SK-N-SH (cell line): ENCODE measurements at regions not wholly inside any gene's neighbourhood (a gene's known extent, or its start where the extent isn't known, plus 50 kb on each side); places are given as distances from the start of the nearest gene placed in this dataset.

Experiments used
- CTCF ChIA-PET: fragments of 300-600, 350-600 bp; formaldehyde crosslinking; extraction: SDS; loops from one replicate; lab custom pipeline; 2021; lab: Yijun Ruan, JAX
- POLR2A ChIA-PET: fragments of 350-600 bp; sonication (Branson Sonifier 250); formaldehyde crosslinking; extraction: SDS; loops from one replicate; lab custom pipeline; 2020; ENCODE audit warnings: antibody characterized with exemption, inconsistent platforms; lab: Yijun Ruan, JAX
- DNase-seq: peaks from one replicate; pipeline ENCODE4 v3.0.0; 2012
- H2AFZ ChIP-seq: fragments of 200-600 bp; sonication (generic); 2 replicates; pipeline ENCODE4 v1.8.1; 2016; ENCODE audit warnings: antibody characterized with exemption, mild to moderate bottlenecking, low read depth
- H3F3A ChIP-seq: fragments of 200-600 bp; sonication (generic); replicated peaks from 2 replicates; pipeline ENCODE3; 2016; ENCODE audit warnings: antibody characterized with exemption, mild to moderate bottlenecking; ENCODE audit not compliant: insufficient read depth
- H3K27ac ChIP-seq, 2 experiments: fragments of 200-500 bp in 1 of 2; fragments of 200-600 bp in 1 of 2; sonication (Bioruptor generic) in 1 of 2; sonication (generic), shearing (Covaris generic) in 1 of 2; 2 replicates each; pipeline versions ENCODE4 v1.5.1 to v1.6.1; 2014 to 2016; ENCODE audit warnings: low read depth in 2 of 2, inconsistent platforms in 1 of 2, low read length in 1 of 2, mild to moderate bottlenecking in 1 of 2, mixed read lengths in 1 of 2
- H3K27me3 ChIP-seq: fragments of 200-600 bp; sonication (generic), shearing (Covaris generic); 2 replicates; pipeline ENCODE4 v1.6.1; 2016; ENCODE audit warnings: mixed run types; ENCODE audit not compliant: insufficient read depth
- H3K36me3 ChIP-seq, 2 experiments: fragments of 200-500 bp in 1 of 2; fragments of 200-600 bp in 1 of 2; sonication (Bioruptor generic) in 1 of 2; sonication (generic) in 1 of 2; replicated peaks in 1 of 2; 2 replicates each; pipeline versions ENCODE3 to v1.5.1; 2014 to 2016; ENCODE audit warnings: low read length in 1 of 2, mild to moderate bottlenecking in 1 of 2; ENCODE audit not compliant: insufficient read depth in 2 of 2, control insufficient read depth in 1 of 2
- H3K4me1 ChIP-seq, 2 experiments: fragments of 200-500 bp in 1 of 2; fragments of 200-600 bp in 1 of 2; sonication (Bioruptor generic) in 1 of 2; sonication (generic), shearing (Covaris generic) in 1 of 2; 2 replicates each; pipeline versions ENCODE4 v1.5.1 to v1.6.1; 2014 to 2016; ENCODE audit warnings: low read depth in 1 of 2, low read length in 1 of 2, mixed run types in 1 of 2; ENCODE audit not compliant: insufficient read depth in 2 of 2, control insufficient read depth in 1 of 2
- H3K4me2 ChIP-seq: fragments of 200-600 bp; sonication (generic), shearing (Covaris generic); 2 replicates; pipeline ENCODE4 v1.6.1; 2017; ENCODE audit warnings: mixed run types
- H3K4me3 ChIP-seq, 2 experiments: fragments of 200-500 bp in 1 of 2; fragments of 200-600 bp in 1 of 2; sonication (Bioruptor generic) in 1 of 2; sonication (generic), shearing (Covaris generic) in 1 of 2; 2 replicates each; pipeline versions ENCODE4 v1.5.1 to v1.8.1; 2014 to 2016; ENCODE audit warnings: low read depth in 2 of 2, inconsistent platforms in 1 of 2, low read length in 1 of 2, mild to moderate bottlenecking in 1 of 2, mixed read lengths in 1 of 2, moderate library complexity in 1 of 2
- H3K79me2 ChIP-seq: fragments of 200-600 bp; sonication (generic); 2 replicates; pipeline ENCODE4 v1.8.1; 2017; ENCODE audit warnings: mild to moderate bottlenecking; ENCODE audit not compliant: insufficient read depth
- H3K9ac ChIP-seq: fragments of 200-600 bp; sonication (generic); 2 replicates; pipeline ENCODE4 v1.6.1; 2017; ENCODE audit warnings: mixed run types
- H3K9me2 ChIP-seq: fragments of 200-600 bp; sonication (generic); 2 replicates; pipeline ENCODE4 v1.6.1; 2017; ENCODE audit warnings: mixed run types
- H3K9me3 ChIP-seq: fragments of 200-600 bp; sonication (generic); 2 replicates; pipeline ENCODE4 v1.6.1; 2017; ENCODE audit warnings: mixed run types, mild to moderate bottlenecking, moderate library complexity
- H4K20me1 ChIP-seq: fragments of 200-600 bp; sonication (generic); 2 replicates; pipeline ENCODE4 v1.6.1; 2017; ENCODE audit warnings: mild to moderate bottlenecking, mixed run types; ENCODE audit not compliant: insufficient read depth
- EZH2phosphoT487 ChIP-seq: fragments of 200-600 bp; sonication (generic); IDR thresholded peaks from 2 replicates; pipeline ENCODE4 v1.6.1; 2017; ENCODE audit warnings: low read depth, mixed run types, mild to moderate bottlenecking, antibody characterized with exemption, moderate library complexity, borderline replicate concordance
- FOSL2 ChIP-seq: IDR thresholded peaks from 2 replicates; pipeline ENCODE4 v1.4.0; 2012; ENCODE audit warnings: low read depth, mild to moderate bottlenecking, moderate library complexity, borderline replicate concordance
- FOXM1 ChIP-seq: IDR thresholded peaks from 2 replicates; pipeline ENCODE4 v1.4.0; 2012; ENCODE audit warnings: low read depth, mild to moderate bottlenecking
- GABPA ChIP-seq: IDR thresholded peaks from 2 replicates; pipeline ENCODE4 v1.4.0; 2012; ENCODE audit warnings: low read depth, mild to moderate bottlenecking
- MAX ChIP-seq: IDR thresholded peaks from 2 replicates; pipeline ENCODE4 v1.4.0; 2012; ENCODE audit warnings: low read depth
- MEF2A ChIP-seq: IDR thresholded peaks from 2 replicates; pipeline ENCODE4 v1.4.0; 2012; ENCODE audit warnings: low read depth, borderline replicate concordance
- NRF1 ChIP-seq: IDR thresholded peaks from 2 replicates; pipeline ENCODE4 v1.6.1; 2012; ENCODE audit warnings: low read depth, mild to moderate bottlenecking, low read length
- PBX3 ChIP-seq: IDR thresholded peaks from 2 replicates; pipeline ENCODE4; 2012
- POLR2AphosphoS5 ChIP-seq: IDR thresholded peaks from 2 replicates; pipeline ENCODE4 v1.6.1; 2012; ENCODE audit warnings: low read depth, low read length
- RAD21 ChIP-seq: IDR thresholded peaks from 2 replicates; pipeline ENCODE4 v1.6.1; 2012; ENCODE audit warnings: mild to moderate bottlenecking, low read length
- RCOR1 ChIP-seq: fragments of 150-350 bp; IDR thresholded peaks from 2 replicates; pipeline ENCODE4 v1.6.1; 2017; ENCODE audit warnings: antibody characterized with exemption, low read length
- REST ChIP-seq: IDR thresholded peaks from 2 replicates; pipeline ENCODE4 v1.6.1; 2012; ENCODE audit warnings: mild to moderate bottlenecking, low read depth, low read length, moderate library complexity
- RFX5 ChIP-seq: IDR thresholded peaks from 2 replicates; pipeline ENCODE4 v1.6.1; 2012; ENCODE audit warnings: mild to moderate bottlenecking, improper control_type of control experiment, low read length
- SIN3A ChIP-seq: IDR thresholded peaks from 2 replicates; pipeline ENCODE4 v1.6.1; 2012; ENCODE audit warnings: low read depth, mild to moderate bottlenecking, low read length, moderate library complexity, borderline replicate concordance
- TEAD4 ChIP-seq: IDR thresholded peaks from 2 replicates; pipeline ENCODE4 v1.4.0; 2012; ENCODE audit warnings: mild to moderate bottlenecking, borderline replicate concordance; ENCODE audit not compliant: insufficient read depth
- USF2 ChIP-seq: fragments of 150-350 bp; IDR thresholded peaks from 2 replicates; pipeline ENCODE4 v1.6.1; 2017; ENCODE audit warnings: antibody characterized with exemption, low read length, low read depth, borderline replicate concordance
- YY1 ChIP-seq: IDR thresholded peaks from 2 replicates; pipeline ENCODE4 v1.4.0; 2012; ENCODE audit warnings: low read depth, mild to moderate bottlenecking
- WGBS: methylation state at CpG from one replicate; pipeline ENCODE4 v1.1.6; 2017; ENCODE audit warnings: low lambda C conversion rate; 5-methylcytosine and 5-hydroxymethylcytosine counted together

GRCh38 chr4:38373375-38373774 lies 290.6 kb upstream of the KLF3 start:
- H4K20me1 ChIP-seq = no peaks in the 10 kb centered on the region
- no peak overlapping the region for H3K4me3 ChIP-seq
- DNase-seq = no peak
- ChIA-PET POLR2A (no interaction called here), CTCF (no interaction called here)
- H3K36me3 ChIP-seq = no peaks in the 10 kb centered on the region
- H3K79me2 ChIP-seq = no peaks in the 10 kb centered on the region
- H3K9ac ChIP-seq = no peak overlapping the region
- H3K4me2 ChIP-seq = no peak overlapping the region
- no peaks in the 10 kb centered on the region for H3K27me3 ChIP-seq
- H3K9me3 ChIP-seq = no peaks in the 10 kb centered on the region
- no peak overlapping the region for H3K27ac ChIP-seq
- no peaks in the 10 kb centered on the region for H3K4me1 ChIP-seq
- no peaks in the 10 kb centered on the region for H3K9me2 ChIP-seq
- no peaks in the 10 kb centered on the region for H3F3A ChIP-seq
- H2AFZ ChIP-seq = no peak overlapping the region
- TF ChIP-seq SIN3A (no peak), EZH2phosphoT487 (no peak), MAX (no peak), POLR2AphosphoS5 (no peak), MEF2A (no peak), PBX3 (no peak), USF2 (no peak), RCOR1 (no peak), FOSL2 (no peak), RAD21 (no peak), NRF1 (no peak), FOXM1 (no peak)
- TF ChIP-seq, all 33 proteins: peak for 0

- Histone ChIP-seq H2AFZ (no peak overlapping the region), H3K9me2 (no peaks in the 10 kb centered on the region), H3K4me3 (no peak overlapping the region), H3K27me3 (no peaks in the 10 kb centered on the region), H3K4me2 (no peak overlapping the region), H3K27ac (no peak overlapping the region), H4K20me1 (no peaks in the 10 kb centered on the region), H3K4me1 (peaks cover 0 to 11% of the 10 kb centered on the region in 2 experiments; a peak in 2 of 4 replicates), H3K9ac (no peak overlapping the region), H3K79me2 (no peaks in the 10 kb centered on the region), H3K36me3 (no peaks in the 10 kb centered on the region), H3F3A (no peaks in the 10 kb centered on the region), H3K9me3 (no peaks in the 10 kb centered on the region)
- POLR2A ChIA-PET = no interaction called here
- CTCF ChIA-PET = no interaction called here
- 7% methylated on average over 1 of the region's 1 CpG for WGBS
- no peak for DNase-seq
- TF ChIP-seq GABPA (no peak), POLR2AphosphoS5 (no peak), TEAD4 (no peak), FOXM1 (no peak), REST (no peak), YY1 (no peak), RFX5 (no peak), USF2 (no peak)
These were observed 286.8 kb upstream of the KLF3 start for GRCh38 chr4:38377195-38377594.
